Ovary (tissue), 7 donors: ENCODE measurements at regions not wholly inside any gene's neighbourhood (a gene's known extent, or its start where the extent isn't known, plus 50 kb on each side); places are given as distances from the start of the nearest gene placed in this dataset.

Experiments used
- DNase-seq, 5 donors: peaks; one replicate each; pipeline ENCODE4 v3.0.0-alpha.2; 2019 to 2020
- H3K27ac ChIP-seq, 2 donors: fragments of 200-600 bp; one replicate each; pipeline versions ENCODE4 v1.5.1 to v1.8.0; 2019 to 2022
- H3K27me3 ChIP-seq: fragments of 200-600 bp; one replicate; pipeline ENCODE4 v1.8.0; 2022
- H3K36me3 ChIP-seq: fragments of 200-600 bp; sonication (generic); one replicate; pipeline ENCODE4 v1.5.1; 2019
- H3K4me1 ChIP-seq: one replicate; pipeline ENCODE4 v1.8.1; 2013; ENCODE audit warnings: mild to moderate bottlenecking, moderate library complexity; ENCODE audit not compliant: insufficient read depth
- H3K4me3 ChIP-seq: fragments of 200-600 bp; sonication (generic); one replicate; pipeline ENCODE4 v1.5.1; 2017
- H3K9me3 ChIP-seq, 2 donors: fragments of 200-600 bp in 1 of 2; sonication (generic) in 1 of 2; one replicate each; pipeline versions ENCODE4 v1.5.1 to v1.8.1; 2013 to 2019; ENCODE audit warnings: mild to moderate bottlenecking in 1 of 2, moderate library complexity in 1 of 2
- EP300 ChIP-seq: sonication (generic); formaldehyde crosslinking; IDR thresholded peaks from one replicate; pipeline ENCODE4 v1.6.1; 2017; ENCODE audit warnings: antibody characterized with exemption
- POLR2A ChIP-seq: fragments of 450-650 bp; IDR thresholded peaks from one replicate; pipeline ENCODE4 v1.6.1; 2017; ENCODE audit warnings: antibody characterized with exemption, mild to moderate bottlenecking, moderate library complexity
- WGBS, 3 donors: extraction: QIAGEN DNeasy Blood & Tissue Kit in 1 of 3; methylation state at CpG; one replicate each; pipeline versions ENCODE4 v1.1.5 to v1.1.7; 2013 to 2017; 5-methylcytosine and 5-hydroxymethylcytosine counted together
- intact Hi-C, 4 donors: fragments of 100-400 bp; cut with DNase I; formaldehyde crosslinking; loops; one replicate each; pipeline versions ENCODE4 v1.11.0 to v1.15.1; 2022 to 2023
- TF ChIP-seq, protein P1 (sequence below), 3 donors: fragments of 450-650 bp in 2 of 3; fragments of 200-600 bp in 1 of 3; IDR thresholded peaks; one replicate each; pipeline versions ENCODE4 v1.5.1 to v1.8.0; 2016 to 2022; ENCODE audit warnings: antibody characterized with exemption in 3 of 3, mild to moderate bottlenecking in 1 of 3
- donor health status: DM: no; HTN: no; CAD: no; lungs with moderate emphysema.
- donor health status: DM: no; HTN: no; CAD: no.
- donor health status: Bipolar disorder and iron deficiency.
- donor health status: DM: no; HTN: no; CAD: no.
- donor health status: DM: yes; HTN: yes; CAD: no.

- intact Hi-C loops, result no loop called here
- no peaks in the 10 kb centered on the region for H3K4me1 ChIP-seq
- H3K36me3 ChIP-seq, result no peaks in the 10 kb centered on the region
- no peak for DNase-seq
- no peaks in the 10 kb centered on the region for H3K27me3 ChIP-seq
- 51 to 59% (median 58%) methylated on average over 3 of the region's 3 CpGs for WGBS, 3 donors
- no peak overlapping the region for H3K4me3 ChIP-seq
- TF ChIP-seq, protein P1, sequence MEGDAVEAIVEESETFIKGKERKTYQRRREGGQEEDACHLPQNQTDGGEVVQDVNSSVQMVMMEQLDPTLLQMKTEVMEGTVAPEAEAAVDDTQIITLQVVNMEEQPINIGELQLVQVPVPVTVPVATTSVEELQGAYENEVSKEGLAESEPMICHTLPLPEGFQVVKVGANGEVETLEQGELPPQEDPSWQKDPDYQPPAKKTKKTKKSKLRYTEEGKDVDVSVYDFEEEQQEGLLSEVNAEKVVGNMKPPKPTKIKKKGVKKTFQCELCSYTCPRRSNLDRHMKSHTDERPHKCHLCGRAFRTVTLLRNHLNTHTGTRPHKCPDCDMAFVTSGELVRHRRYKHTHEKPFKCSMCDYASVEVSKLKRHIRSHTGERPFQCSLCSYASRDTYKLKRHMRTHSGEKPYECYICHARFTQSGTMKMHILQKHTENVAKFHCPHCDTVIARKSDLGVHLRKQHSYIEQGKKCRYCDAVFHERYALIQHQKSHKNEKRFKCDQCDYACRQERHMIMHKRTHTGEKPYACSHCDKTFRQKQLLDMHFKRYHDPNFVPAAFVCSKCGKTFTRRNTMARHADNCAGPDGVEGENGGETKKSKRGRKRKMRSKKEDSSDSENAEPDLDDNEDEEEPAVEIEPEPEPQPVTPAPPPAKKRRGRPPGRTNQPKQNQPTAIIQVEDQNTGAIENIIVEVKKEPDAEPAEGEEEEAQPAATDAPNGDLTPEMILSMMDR (IDR thresholded peaks at IDR 0.05), result no peak
- TF ChIP-seq POLR2A (no peak), EP300 (no peak)
- H3K9me3 ChIP-seq, result no peaks in the 10 kb centered on the region
- no peak overlapping the region for H3K27ac ChIP-seq
Observed at GRCh38 chrX:113260474-113260873, 419.8 kb upstream of the AMOT start.

GRCh38 chrX:113222305-113222704 lies 381.7 kb upstream of the AMOT start:
- no peak for TF ChIP-seq EP300
- TF ChIP-seq, protein P1 (IDR thresholded peaks at IDR 0.05), result no peak
- TF ChIP-seq POLR2A, result no peak
- Histone ChIP-seq H3K36me3 (no peaks in the 10 kb centered on the region), H3K9me3 (no peaks in the 10 kb centered on the region), H3K4me3 (no peak overlapping the region), H3K4me1 (no peaks in the 10 kb centered on the region), H3K27ac (no peak overlapping the region), H3K27me3 (no peaks in the 10 kb centered on the region)
- WGBS, 3 donors, result 21 to 36% (median 23%) methylated on average over 3 of the region's 3 CpGs
- intact Hi-C loops, result no loop called here
- DNase-seq, result no peak

GRCh38 chrX:113212052-113212451 lies 371.4 kb upstream of the AMOT start:
- intact Hi-C loops, result no loop called here
- Histone ChIP-seq H3K9me3 (no peaks in the 10 kb centered on the region), H3K27me3 (no peaks in the 10 kb centered on the region), H3K4me1 (no peaks in the 10 kb centered on the region), H3K36me3 (no peaks in the 10 kb centered on the region), H3K4me3 (no peak overlapping the region), H3K27ac (no peak overlapping the region)
- 89 to 91% (median 89%) methylated on average over 9 of the region's 9 CpGs for WGBS, 3 donors
- TF ChIP-seq, protein P1 (IDR thresholded peaks at IDR 0.05), result no peak
- no peak for TF ChIP-seq EP300
- no peak for TF ChIP-seq POLR2A
- DNase-seq, result no peak

DNA sequence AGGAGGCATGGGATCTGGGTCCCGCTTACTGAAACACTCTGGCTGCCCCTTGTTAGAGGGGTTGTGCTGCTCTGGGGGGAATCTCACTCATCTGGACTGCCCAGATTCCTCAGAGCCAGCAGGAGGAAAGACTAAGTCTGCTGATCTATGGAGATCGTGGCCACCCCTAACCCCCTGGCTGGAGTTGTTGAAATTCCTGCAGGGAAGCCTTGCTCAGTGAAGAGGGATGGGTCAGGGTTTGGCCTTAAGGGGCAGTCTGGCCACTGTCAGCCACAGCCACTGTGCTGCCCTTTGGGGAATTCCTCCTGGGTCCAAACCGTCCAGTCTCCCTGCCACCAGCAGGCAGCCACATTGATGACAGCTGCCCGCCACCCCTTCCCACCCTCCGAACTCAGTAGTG lies 362.0 kb upstream of the AMOT start:
- no peak overlapping the region for H3K4me3 ChIP-seq
- H3K27ac ChIP-seq, result no peak overlapping the region
- no peaks in the 10 kb centered on the region for H3K4me1 ChIP-seq
- intact Hi-C loops, result no loop called here
- WGBS, 3 donors, result 82 to 86% (median 85%) methylated on average over 5 of the region's 5 CpGs
- TF ChIP-seq, protein P1 (IDR thresholded peaks at IDR 0.05), result no peak
- TF ChIP-seq EP300, result no peak
- TF ChIP-seq POLR2A, result no peak
- no peaks in the 10 kb centered on the region for H3K36me3 ChIP-seq
- H3K27me3 ChIP-seq, result no peaks in the 10 kb centered on the region
- DNase-seq, result no peak
- no peaks in the 10 kb centered on the region for H3K9me3 ChIP-seq

- Histone ChIP-seq H3K4me1 (no peaks in the 10 kb centered on the region), H3K27me3 (no peaks in the 10 kb centered on the region), H3K4me3 (no peak overlapping the region), H3K36me3 (no peaks in the 10 kb centered on the region), H3K27ac (no peak overlapping the region), H3K9me3 (no peaks in the 10 kb centered on the region)
- TF ChIP-seq EP300, result no peak
- TF ChIP-seq, protein P1 (IDR thresholded peaks at IDR 0.05), result no peak
- no peak for DNase-seq
- intact Hi-C loops, result no loop called here
- 40 to 43% (median 42%) methylated on average over 3 of the region's 3 CpGs for WGBS, 3 donors
Observed at GRCh38 chrX:113195949-113196348, 355.3 kb upstream of the AMOT start.
